Calu3 (cell line): ENCODE measurements at regions not wholly inside any gene's neighbourhood (a gene's known extent, or its start where the extent isn't known, plus 50 kb on each side); places are given as distances from the start of the nearest gene placed in this dataset.

Experiments used
- BruUV-seq: library from RNA; stranded (reverse); fragments of 400-500 nt; replicated peaks from 2 replicates; lab custom pipeline; 2021; lab: Mats Ljungman, UMichigan
- CTCF ChIA-PET: fragments of 300-600 bp; sonication (Branson Sonifier 250); formaldehyde crosslinking; loops from one replicate; lab custom pipeline; 2022; ENCODE audit warnings: antibody characterized with exemption; lab: Charles Lee
- DNase-seq: peaks from one replicate; pipeline ENCODE4 v3.0.0; 2022
- H3K27ac Mint-ChIP-seq: one replicate; pipeline ENCODE4 v1.8.0; 2022; ENCODE audit warnings: mixed read lengths; ENCODE audit not compliant: unreplicated experiment
- H3K27me3 Mint-ChIP-seq: one replicate; pipeline ENCODE4 v1.8.0; 2022; ENCODE audit warnings: mixed read lengths; ENCODE audit not compliant: unreplicated experiment
- H3K36me3 Mint-ChIP-seq: one replicate; pipeline ENCODE4 v1.8.0; 2022; ENCODE audit warnings: mild to moderate bottlenecking, moderate library complexity, mixed read lengths; ENCODE audit not compliant: insufficient read depth, unreplicated experiment
- H3K4me1 Mint-ChIP-seq: one replicate; pipeline ENCODE4 v1.8.0; 2022; ENCODE audit warnings: mild to moderate bottlenecking, low read depth, mixed read lengths; ENCODE audit not compliant: unreplicated experiment
- H3K4me3 Mint-ChIP-seq: one replicate; pipeline ENCODE4 v1.8.0; 2022; ENCODE audit warnings: mild to moderate bottlenecking, low read depth, moderate library complexity, mixed read lengths; ENCODE audit not compliant: unreplicated experiment
- H3K9me3 Mint-ChIP-seq: one replicate; pipeline ENCODE4 v1.8.0; 2022; ENCODE audit warnings: low read depth, mixed read lengths; ENCODE audit not compliant: unreplicated experiment
- CTCF ChIP-seq: fragments of 200-600 bp; IDR thresholded peaks from one replicate; pipeline ENCODE4 v1.8.0; 2022; ENCODE audit warnings: antibody characterized with exemption; ENCODE audit not compliant: unreplicated experiment
- intact Hi-C: fragments of 100-400 bp; cut with micrococcal nuclease; formaldehyde crosslinking; loops from one replicate; pipeline ENCODE4 v1.10.0; 2022; ENCODE audit not compliant: unreplicated experiment

GRCh38 chr1:17958704-17959103, 148.9 kb upstream of the IGSF21 start:
- H3K4me1 Mint-ChIP-seq, result no peaks in the 10 kb centered on the region
- intact Hi-C loops, result no loop called here
- H3K27ac Mint-ChIP-seq, result no peak overlapping the region
- CTCF ChIA-PET, result no interaction called here
- no peak for TF ChIP-seq CTCF
- DNase-seq, result no peak
- H3K4me3 Mint-ChIP-seq, result no peak overlapping the region
- H3K9me3 Mint-ChIP-seq, result no peaks in the 10 kb centered on the region
- BruUV-seq, result no TSS peak
- H3K36me3 Mint-ChIP-seq, result no peaks in the 10 kb centered on the region
- H3K27me3 Mint-ChIP-seq, result peaks cover 60% of the 10 kb centered on the region

- DNase-seq, result no peak
- Mint-ChIP-seq H3K4me3 (no peak overlapping the region), H3K9me3 (no peaks in the 10 kb centered on the region), H3K27ac (no peak overlapping the region), H3K27me3 (peaks cover 69% of the 10 kb centered on the region), H3K4me1 (no peaks in the 10 kb centered on the region), H3K36me3 (no peaks in the 10 kb centered on the region)
- intact Hi-C loops, result no loop called here
- CTCF ChIA-PET, result no interaction called here
- TF ChIP-seq CTCF, result no peak
- BruUV-seq, result no TSS peak
Measured at GRCh38 chr1:17963513-17963912, 144.1 kb upstream of the IGSF21 start.

GRCh38 chr1:17965515-17966100, 142.0 kb upstream of the IGSF21 start:
- no peak for TF ChIP-seq CTCF
- no peaks in the 10 kb centered on the region for H3K36me3 Mint-ChIP-seq
- CTCF ChIA-PET, result interaction anchor here (0.6 kb wide), 1 partner anchor 1087 kb away, joined by 3 read pairs; no protein-coding TSS in a partner anchor
- intact Hi-C loops, result no loop called here
- no peaks in the 10 kb centered on the region for H3K4me1 Mint-ChIP-seq
- no peak overlapping the region for H3K4me3 Mint-ChIP-seq
- H3K27me3 Mint-ChIP-seq, result peaks cover 53% of the 10 kb centered on the region
- no peak overlapping the region for H3K27ac Mint-ChIP-seq
- no peak for DNase-seq
- H3K9me3 Mint-ChIP-seq, result no peaks in the 10 kb centered on the region
- BruUV-seq, result no TSS peak

- no TSS peak for BruUV-seq
- Mint-ChIP-seq H3K9me3 (no peaks in the 10 kb centered on the region), H3K4me3 (no peak overlapping the region), H3K27me3 (peaks cover 48% of the 10 kb centered on the region), H3K4me1 (no peaks in the 10 kb centered on the region), H3K27ac (no peak overlapping the region), H3K36me3 (no peaks in the 10 kb centered on the region)
- TF ChIP-seq CTCF, result no peak
- no peak for DNase-seq
- CTCF ChIA-PET, result no interaction called here
- intact Hi-C loops, result no loop called here
Measured at GRCh38 chr1:17966341-17966740, 141.3 kb upstream of the IGSF21 start.
